HEK293T (cell line): ENCODE measurements at regions not wholly inside any gene's neighbourhood (a gene's known extent, or its start where the extent isn't known, plus 50 kb on each side); places are given as distances from the start of the nearest gene placed in this dataset.

Source experiments
- CTCF ChIA-PET: fragments of 350-600 bp; formaldehyde crosslinking; extraction: SDS; loops from one replicate; lab custom pipeline; 2021; ENCODE audit warnings: antibody characterized with exemption, inconsistent platforms; lab: Yijun Ruan, JAX
- POLR2A ChIA-PET: fragments of 350-600 bp; formaldehyde crosslinking; extraction: SDS; loops from one replicate; lab custom pipeline; 2020; ENCODE audit warnings: antibody characterized with exemption, inconsistent platforms; lab: Yijun Ruan, JAX
- DNase-seq: peaks from one replicate; pipeline ENCODE4 v3.0.0; 2012; ENCODE audit warnings: mixed read lengths; ENCODE audit errors: extremely low spot score
- ARNT ChIP-seq: fragments of 450-650 bp; IDR thresholded peaks from 2 replicates; pipeline ENCODE4 v1.6.1; 2017; ENCODE audit warnings: mild to moderate bottlenecking
- BHLHE40 ChIP-seq: fragments of 450-650 bp; IDR thresholded peaks from 2 replicates; pipeline ENCODE4 v1.6.1; 2016; ENCODE audit warnings: mild to moderate bottlenecking, moderate library complexity, borderline replicate concordance
- CTBP1 ChIP-seq: fragments of 450-650 bp; IDR thresholded peaks from 2 replicates; pipeline ENCODE4 v1.6.1; 2016; ENCODE audit warnings: borderline replicate concordance
- ELF4 ChIP-seq: fragments of 450-650 bp; IDR thresholded peaks from 2 replicates; pipeline ENCODE4 v1.6.1; 2017; ENCODE audit warnings: antibody characterized with exemption
- FOXA1 ChIP-seq: fragments of 450-650 bp; IDR thresholded peaks from 2 replicates; pipeline ENCODE4 v1.6.1; 2016; ENCODE audit warnings: mild to moderate bottlenecking
- FOXK2 ChIP-seq: fragments of 450-650 bp; IDR thresholded peaks from 2 replicates; pipeline ENCODE4 v1.6.1; 2016; ENCODE audit warnings: mild to moderate bottlenecking
- FOXM1 ChIP-seq: fragments of 450-650 bp; IDR thresholded peaks from 2 replicates; pipeline ENCODE4 v1.6.1; 2017; ENCODE audit warnings: mild to moderate bottlenecking, borderline replicate concordance
- HDGF ChIP-seq: fragments of 450-650 bp; IDR thresholded peaks from 2 replicates; pipeline ENCODE4 v1.6.1; 2017; ENCODE audit warnings: antibody characterized with exemption, borderline replicate concordance
- L3MBTL2 ChIP-seq: fragments of 450-650 bp; conservative IDR thresholded peaks from 2 replicates; pipeline ENCODE4 v1.6.1; 2016; ENCODE audit warnings: mild to moderate bottlenecking
- LEF1 ChIP-seq: fragments of 450-650 bp; IDR thresholded peaks from 2 replicates; pipeline ENCODE4 v1.6.1; 2017; ENCODE audit warnings: mild to moderate bottlenecking, borderline replicate concordance
- NFRKB ChIP-seq: fragments of 450-650 bp; IDR thresholded peaks from 2 replicates; pipeline ENCODE4 v1.6.1; 2016; ENCODE audit warnings: mild to moderate bottlenecking, moderate library complexity
- SP1 ChIP-seq: fragments of 450-650 bp; IDR thresholded peaks from 2 replicates; pipeline ENCODE4 v1.6.1; 2017
- SUZ12 ChIP-seq: fragments of 450-650 bp; IDR thresholded peaks from 2 replicates; pipeline ENCODE4 v1.6.1; 2016; ENCODE audit warnings: mild to moderate bottlenecking
- TARDBP ChIP-seq: fragments of 450-650 bp; IDR thresholded peaks from 2 replicates; pipeline ENCODE4 v1.6.1; 2016
- ZNF384 ChIP-seq: fragments of 450-650 bp; IDR thresholded peaks from 2 replicates; pipeline ENCODE4 v1.6.1; 2016
- TF ChIP-seq, protein P1 (sequence below): fragments of 450-650 bp; IDR thresholded peaks from 2 replicates; pipeline ENCODE4 v1.6.1; 2016

DNA sequence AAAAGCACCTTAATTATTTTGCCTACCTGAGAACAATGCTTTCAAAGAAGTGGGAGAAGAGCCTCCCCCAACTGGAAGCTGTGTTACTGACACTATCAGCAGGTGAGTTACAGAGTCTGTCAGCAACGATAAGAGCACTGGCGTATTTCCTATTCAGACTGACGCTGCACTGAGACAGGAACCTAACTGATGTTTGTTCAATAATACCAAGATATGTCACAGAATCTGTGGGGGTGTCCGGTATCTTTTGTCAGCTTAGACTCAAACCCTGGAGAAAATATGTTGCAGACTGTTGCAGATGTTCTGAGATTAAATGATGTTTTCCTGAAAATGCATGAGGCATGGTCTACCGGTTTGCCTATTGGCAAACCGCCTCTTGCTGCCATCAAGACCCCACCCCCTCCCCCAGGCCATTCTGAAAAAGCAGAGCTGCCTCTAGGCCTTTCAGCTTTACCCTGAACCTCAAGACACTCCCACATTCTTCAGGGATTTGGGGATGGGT is 115.2 kb upstream of the KIT start:
- no peak for DNase-seq
- TF ChIP-seq FOXK2 (no peak), ZNF384 (no peak), L3MBTL2 (no peak), TARDBP (no peak), BHLHE40 (no peak), FOXA1 (no peak), LEF1 (no peak), FOXM1 (no peak), CTBP1 (no peak), HDGF (no peak), ELF4 (no peak), ARNT (no peak), SUZ12 (no peak), NFRKB (no peak)
- TF ChIP-seq, protein P1, sequence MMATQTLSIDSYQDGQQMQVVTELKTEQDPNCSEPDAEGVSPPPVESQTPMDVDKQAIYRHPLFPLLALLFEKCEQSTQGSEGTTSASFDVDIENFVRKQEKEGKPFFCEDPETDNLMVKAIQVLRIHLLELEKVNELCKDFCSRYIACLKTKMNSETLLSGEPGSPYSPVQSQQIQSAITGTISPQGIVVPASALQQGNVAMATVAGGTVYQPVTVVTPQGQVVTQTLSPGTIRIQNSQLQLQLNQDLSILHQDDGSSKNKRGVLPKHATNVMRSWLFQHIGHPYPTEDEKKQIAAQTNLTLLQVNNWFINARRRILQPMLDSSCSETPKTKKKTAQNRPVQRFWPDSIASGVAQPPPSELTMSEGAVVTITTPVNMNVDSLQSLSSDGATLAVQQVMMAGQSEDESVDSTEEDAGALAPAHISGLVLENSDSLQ, result no peak
- POLR2A ChIA-PET, result no interaction called here
- CTCF ChIA-PET, result no interaction called here

DNA sequence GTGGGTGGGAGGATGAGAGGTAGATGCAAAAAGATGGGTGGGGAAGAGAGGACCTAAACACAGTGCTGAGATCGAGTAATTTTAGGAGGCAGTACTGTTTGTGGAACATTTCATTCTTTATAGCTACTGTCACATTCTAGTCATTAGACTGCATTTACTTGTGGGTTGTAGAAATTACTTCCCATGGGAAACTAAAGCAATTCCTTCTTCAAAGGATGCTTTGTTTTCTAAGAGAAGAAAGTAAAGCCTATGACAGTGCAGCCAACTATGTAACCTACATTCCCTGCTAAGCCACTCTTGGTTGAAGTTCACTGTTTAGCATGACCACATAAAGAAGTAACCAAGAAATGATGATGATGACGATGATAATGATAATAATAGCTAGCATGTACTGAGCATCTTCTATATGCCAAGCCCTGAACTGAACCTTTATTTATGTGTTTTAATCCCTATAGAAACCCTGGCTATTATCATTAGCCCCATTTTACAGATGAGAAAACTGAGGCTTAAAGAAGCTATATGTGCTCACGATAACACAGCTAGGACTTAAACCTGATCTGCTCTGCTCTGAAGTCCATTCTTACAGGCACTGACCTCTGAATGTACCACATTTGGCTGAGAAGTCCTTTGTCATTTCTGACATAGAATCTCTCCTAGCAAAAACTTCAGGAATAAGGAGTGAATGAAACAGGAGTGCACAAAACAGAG is 114.5 kb upstream of the KIT start:
- CTCF ChIA-PET, result no interaction called here
- DNase-seq, result no peak
- TF ChIP-seq SP1 (no peak), SUZ12 (no peak), HDGF (no peak), FOXA1 (no peak), TARDBP (no peak), FOXK2 (no peak)
- POLR2A ChIA-PET, result no interaction called here

DNA sequence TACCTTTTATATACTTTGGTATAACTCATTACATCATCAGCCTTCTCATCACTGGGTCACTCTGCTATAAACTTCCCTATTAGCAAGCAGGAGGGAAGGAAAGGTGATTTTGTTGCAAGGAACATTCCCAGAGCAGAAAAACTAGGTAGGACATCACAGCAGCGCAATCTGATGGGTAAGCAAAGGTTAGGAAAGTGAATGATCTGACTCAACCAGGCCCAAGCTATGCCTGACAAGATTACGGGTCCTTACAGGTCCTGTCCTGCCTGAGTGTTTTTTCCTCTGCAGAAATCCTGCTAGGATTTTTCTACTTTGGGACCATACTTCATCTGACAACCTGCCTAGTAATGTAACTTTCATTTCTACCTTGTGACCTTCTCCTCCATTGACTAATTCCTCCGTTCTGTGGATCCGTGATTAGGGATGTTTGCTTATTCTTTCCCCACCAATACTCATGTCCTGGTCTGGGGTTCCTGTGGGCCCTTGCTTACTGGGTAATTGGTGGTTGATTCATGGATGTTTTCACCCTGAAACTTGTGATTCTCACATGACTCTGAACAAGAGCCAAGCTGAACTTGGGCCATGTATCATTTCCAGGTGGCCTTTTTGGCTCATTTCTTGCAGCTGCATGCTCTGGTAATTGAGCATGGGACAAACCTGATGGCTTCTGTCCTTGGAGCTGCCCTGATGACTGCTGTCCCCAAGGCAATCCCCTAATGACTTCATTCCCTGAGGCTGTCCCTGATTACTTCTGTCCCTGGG is 111.9 kb upstream of the KIT start:
- no peak for TF ChIP-seq HDGF
- TF ChIP-seq CTBP1, result no peak
- no peak for TF ChIP-seq SP1
- TF ChIP-seq ARNT, result no peak
- no peak for TF ChIP-seq L3MBTL2
- DNase-seq, result no peak
- POLR2A ChIA-PET, result no interaction called here
- CTCF ChIA-PET, result no interaction called here

DNA sequence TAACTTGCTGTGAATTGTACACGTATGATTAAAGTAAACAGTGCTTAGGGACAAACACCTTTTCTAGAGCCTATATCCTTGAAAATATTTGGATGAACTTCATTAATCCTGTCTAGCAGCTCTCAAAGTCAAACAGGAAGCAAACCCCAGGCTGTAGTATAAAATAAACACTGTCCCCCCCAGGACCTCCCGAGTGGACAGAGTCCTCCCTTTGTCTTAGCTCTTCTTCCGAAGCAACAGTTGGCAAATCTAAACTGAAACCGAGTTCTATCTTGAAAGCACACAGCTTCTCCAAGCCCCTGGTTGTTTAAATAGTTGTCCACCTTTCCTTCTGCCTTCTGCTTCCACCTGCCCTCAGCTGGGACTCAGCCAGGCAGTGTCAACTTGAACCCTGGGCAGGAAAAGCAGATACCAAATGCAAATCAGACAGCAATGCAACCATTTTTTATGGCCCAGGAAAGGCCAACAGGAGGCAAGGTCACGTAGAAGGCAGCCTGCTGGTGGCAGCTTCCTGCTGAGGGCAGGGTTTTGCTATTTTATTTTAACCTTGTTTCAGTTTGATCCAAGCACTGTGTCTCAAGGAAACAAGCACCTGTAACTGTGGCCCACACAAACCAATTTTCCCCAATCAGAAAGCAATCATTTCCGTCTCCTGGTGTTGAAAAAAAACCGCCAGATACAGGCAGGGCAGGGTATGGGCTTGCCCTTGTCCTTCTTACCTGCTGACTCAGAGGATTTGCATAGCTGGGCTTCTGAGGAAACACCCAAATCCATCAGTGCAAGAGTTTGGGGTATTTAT is 110.3 kb upstream of the KIT start:
- DNase-seq, result no peak
- ChIA-PET POLR2A (no interaction called here), CTCF (no interaction called here)
- TF ChIP-seq LEF1 (no peak), HDGF (no peak), CTBP1 (no peak), ELF4 (no peak), FOXK2 (no peak), FOXA1 (no peak), FOXM1 (no peak)
- TF ChIP-seq, protein P1, result no peak

DNA sequence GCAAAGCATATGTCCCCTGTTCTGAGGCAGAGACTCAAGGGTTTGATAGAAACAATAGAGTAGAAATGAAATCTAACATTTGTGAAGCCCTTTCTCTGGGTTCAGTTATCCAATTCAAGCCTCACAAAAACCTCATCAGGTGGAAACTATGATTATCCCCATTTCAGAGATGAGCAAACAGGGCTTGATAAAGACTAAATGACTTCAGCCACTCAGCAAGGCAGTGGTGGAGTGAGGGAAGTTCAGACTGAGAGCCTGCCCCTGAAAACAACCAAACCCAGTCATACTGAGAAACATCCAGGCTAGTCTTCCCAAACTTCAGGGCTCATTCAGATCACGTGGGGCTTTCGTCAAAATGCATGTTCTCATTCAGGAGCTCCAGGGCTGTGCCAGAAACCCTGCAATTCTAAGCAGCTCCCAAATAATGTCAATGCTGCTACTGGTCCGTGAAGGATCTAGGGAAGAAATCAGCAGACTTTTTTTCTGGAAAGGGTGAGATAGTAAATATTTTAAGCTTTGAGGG is 109.6 kb upstream of the KIT start:
- TF ChIP-seq TARDBP (no peak), NFRKB (no peak), CTBP1 (no peak), ZNF384 (no peak), ARNT (no peak), SP1 (no peak), SUZ12 (no peak), FOXA1 (no peak), FOXK2 (no peak), FOXM1 (no peak), ELF4 (no peak), HDGF (no peak), LEF1 (no peak), L3MBTL2 (no peak)
- TF ChIP-seq, protein P1, result no peak
- ChIA-PET CTCF (interaction anchor here (1.0 kb wide), 1 partner anchor 21 kb away, joined by 3 read pairs; no protein-coding TSS in a partner anchor), POLR2A (no interaction called here)
- DNase-seq, result no peak
